ENCODE measurements at regions not wholly inside any gene's neighbourhood (a gene's known extent, or its start where the extent isn't known, plus 50 kb on each side); places are given as distances from the start of the nearest gene placed in this dataset.
A peak's percentile ranks its signal among the peaks of the same experiment; 100 is the strongest.
"Not testable (repeated sequence)": the region's sequence is repeated elsewhere in the genome, so short reads cannot be mapped to it uniquely, and the experiment has no call there.

GRCh38 chr18:67455890-67456501, 60.5 kb downstream of the DSEL start:
- Histone ChIP-seq H3K36me3 (replicated peaks) (no peaks in the 10 kb centered on the region), H3K4me3 (ENCODE audit: low read depth, low read length) (no peak overlapping the region), H3K27me3 (replicated peaks) (no peaks in the 10 kb centered on the region), H3K27ac (no peak overlapping the region)
- no peak for TF ChIP-seq CTCF (IDR thresholded peaks at IDR 0.05; ENCODE audit: low read depth, low read length, missing control alignments)
- DNase-seq: no peak
- in situ Hi-C loops (cut with HindIII; ENCODE audit: low pct_ligation_motif_present, low sequenced_read_pairs): no loop called here

- H3K27ac ChIP-seq: no peak overlapping the region
- no peaks in the 10 kb centered on the region for H3K36me3 ChIP-seq (replicated peaks)
- no peak overlapping the region for H3K4me3 ChIP-seq (ENCODE audit: low read depth, low read length)
- TF ChIP-seq CTCF (IDR thresholded peaks at IDR 0.05; ENCODE audit: low read depth, low read length, missing control alignments): no peak
- DNase-seq: no peak
- H3K27me3 ChIP-seq (replicated peaks): no peaks in the 10 kb centered on the region
- in situ Hi-C loops (cut with HindIII; ENCODE audit: low pct_ligation_motif_present, low sequenced_read_pairs): no loop called here
Measured at GRCh38 chr18:67453901-67454300, 62.6 kb downstream of the DSEL start.

- no peaks in the 10 kb centered on the region for H3K36me3 ChIP-seq (replicated peaks)
- H3K4me3 ChIP-seq (ENCODE audit: low read depth, low read length): no peak overlapping the region
- in situ Hi-C loops (cut with HindIII; ENCODE audit: low pct_ligation_motif_present, low sequenced_read_pairs): no loop called here
- H3K27ac ChIP-seq: no peak overlapping the region
- no peak for DNase-seq
- H3K27me3 ChIP-seq (replicated peaks): no peaks in the 10 kb centered on the region
- TF ChIP-seq CTCF (IDR thresholded peaks at IDR 0.05; ENCODE audit: low read depth, low read length, missing control alignments): no peak
Measured at GRCh38 chr18:67451960-67452359, 64.6 kb downstream of the DSEL start.

GRCh38 chr18:67451101-67451500, 65.4 kb downstream of the DSEL start:
- H3K4me3 ChIP-seq (ENCODE audit: low read depth, low read length); H3K36me3 ChIP-seq (replicated peaks); H3K27me3 ChIP-seq (replicated peaks); H3K27ac ChIP-seq; in situ Hi-C loops (cut with HindIII; ENCODE audit: low pct_ligation_motif_present, low sequenced_read_pairs); DNase-seq: not testable (repeated sequence)

- in situ Hi-C loops (cut with HindIII; ENCODE audit: low pct_ligation_motif_present, low sequenced_read_pairs): no loop called here
- H3K36me3 ChIP-seq (replicated peaks): no peaks in the 10 kb centered on the region
- no peak for DNase-seq
- H3K27me3 ChIP-seq (replicated peaks): no peaks in the 10 kb centered on the region
- TF ChIP-seq CTCF (IDR thresholded peaks at IDR 0.05; ENCODE audit: low read depth, low read length, missing control alignments): no peak
- no peak overlapping the region for H3K4me3 ChIP-seq (ENCODE audit: low read depth, low read length)
- no peak overlapping the region for H3K27ac ChIP-seq
Measured at GRCh38 chr18:67433971-67434370, 82.5 kb downstream of the DSEL start.

GRCh38 chr18:67432806-67433205, 83.7 kb downstream of the DSEL start:
- Histone ChIP-seq H3K36me3 (replicated peaks) (no peaks in the 10 kb centered on the region), H3K27ac (no peak overlapping the region), H3K27me3 (replicated peaks) (no peaks in the 10 kb centered on the region), H3K4me3 (ENCODE audit: low read depth, low read length) (no peak overlapping the region)
- DNase-seq: peak; percentile 27
- no peak for TF ChIP-seq CTCF (IDR thresholded peaks at IDR 0.05; ENCODE audit: low read depth, low read length, missing control alignments)
- in situ Hi-C loops (cut with HindIII; ENCODE audit: low pct_ligation_motif_present, low sequenced_read_pairs): no loop called here

Measured in brain microvascular endothelial cell (primary cell).